ENCODE measurements at regions not wholly inside any gene's neighbourhood (a gene's known extent, or its start where the extent isn't known, plus 50 kb on each side); places are given as distances from the start of the nearest gene placed in this dataset.

- no peak for TF ChIP-seq CTCF (IDR thresholded peaks at IDR 0.05)
- TF ChIP-seq ZFX (IDR thresholded peaks at IDR 0.05; ENCODE audit: borderline replicate concordance), result no peak
Measured at GRCh38 chr12:125243811-125244210, 178.6 kb downstream of the AACS start.
